ENCODE measurements at regions not wholly inside any gene's neighbourhood (a gene's known extent, or its start where the extent isn't known, plus 50 kb on each side); places are given as distances from the start of the nearest gene placed in this dataset.

DNA sequence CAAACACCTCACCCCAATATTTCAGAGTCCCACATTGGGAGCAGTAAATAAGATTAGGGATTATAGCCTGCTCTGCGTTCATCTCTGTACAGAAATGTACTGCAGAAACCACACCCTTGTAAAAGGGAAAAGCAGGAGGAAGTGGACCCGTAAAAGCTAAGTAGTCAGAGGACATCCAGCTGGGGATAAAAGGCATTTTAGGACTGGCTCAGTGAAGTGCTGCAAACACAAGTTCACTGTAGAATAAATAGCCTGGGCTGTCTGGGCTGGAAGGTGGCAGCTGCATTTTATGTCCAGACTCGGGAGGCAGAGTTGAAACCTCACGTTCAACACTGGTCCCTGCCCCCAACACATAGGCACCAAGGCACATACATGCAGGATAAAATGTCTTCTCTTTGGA, 178.7 kb upstream of the FAT1 start:
- Histone ChIP-seq H3K27me3 (ENCODE audit: control insufficient read depth in 3 of 3, insufficient read depth in 3 of 3, low read length in 2 of 3) (no peaks in the 10 kb centered on the region), H3K36me3 (ENCODE audit: control insufficient read depth in 4 of 4, insufficient read depth in 4 of 4, low read length in 4 of 4) (no peaks in the 10 kb centered on the region), H3K27ac (ENCODE audit: low read depth in 1 of 2, low read length in 1 of 2) (no peak overlapping the region), H3K4me3 (no peak overlapping the region), H3K4me1 (ENCODE audit: control insufficient read depth in 5 of 5, insufficient read depth in 5 of 5, low read length in 5 of 5) (peaks cover 0 to 19% (median 0%) of the 10 kb centered on the region in 5 donors), H3K9ac (ENCODE audit: insufficient read depth in 1 of 2, low read length in 2 of 2) (no peak overlapping the region), H3K9me3 (ENCODE audit: control insufficient read depth in 4 of 4, insufficient read depth in 3 of 4, low read length in 3 of 4) (no peaks in the 10 kb centered on the region)
- ATAC-seq (ENCODE audit: insufficient read depth, low FRiP score) (no peak), DNase-seq (peak in 2 of 3 donors; percentile 20 to 48)
- 33 to 41% methylated on average over 4 of the region's 4 CpGs for WGBS, 2 donors
- TF ChIP-seq, protein P1, sequence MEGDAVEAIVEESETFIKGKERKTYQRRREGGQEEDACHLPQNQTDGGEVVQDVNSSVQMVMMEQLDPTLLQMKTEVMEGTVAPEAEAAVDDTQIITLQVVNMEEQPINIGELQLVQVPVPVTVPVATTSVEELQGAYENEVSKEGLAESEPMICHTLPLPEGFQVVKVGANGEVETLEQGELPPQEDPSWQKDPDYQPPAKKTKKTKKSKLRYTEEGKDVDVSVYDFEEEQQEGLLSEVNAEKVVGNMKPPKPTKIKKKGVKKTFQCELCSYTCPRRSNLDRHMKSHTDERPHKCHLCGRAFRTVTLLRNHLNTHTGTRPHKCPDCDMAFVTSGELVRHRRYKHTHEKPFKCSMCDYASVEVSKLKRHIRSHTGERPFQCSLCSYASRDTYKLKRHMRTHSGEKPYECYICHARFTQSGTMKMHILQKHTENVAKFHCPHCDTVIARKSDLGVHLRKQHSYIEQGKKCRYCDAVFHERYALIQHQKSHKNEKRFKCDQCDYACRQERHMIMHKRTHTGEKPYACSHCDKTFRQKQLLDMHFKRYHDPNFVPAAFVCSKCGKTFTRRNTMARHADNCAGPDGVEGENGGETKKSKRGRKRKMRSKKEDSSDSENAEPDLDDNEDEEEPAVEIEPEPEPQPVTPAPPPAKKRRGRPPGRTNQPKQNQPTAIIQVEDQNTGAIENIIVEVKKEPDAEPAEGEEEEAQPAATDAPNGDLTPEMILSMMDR (IDR thresholded peaks at IDR 0.05; ENCODE audit: control extremely low read depth, extremely low read depth): no peak

DNA sequence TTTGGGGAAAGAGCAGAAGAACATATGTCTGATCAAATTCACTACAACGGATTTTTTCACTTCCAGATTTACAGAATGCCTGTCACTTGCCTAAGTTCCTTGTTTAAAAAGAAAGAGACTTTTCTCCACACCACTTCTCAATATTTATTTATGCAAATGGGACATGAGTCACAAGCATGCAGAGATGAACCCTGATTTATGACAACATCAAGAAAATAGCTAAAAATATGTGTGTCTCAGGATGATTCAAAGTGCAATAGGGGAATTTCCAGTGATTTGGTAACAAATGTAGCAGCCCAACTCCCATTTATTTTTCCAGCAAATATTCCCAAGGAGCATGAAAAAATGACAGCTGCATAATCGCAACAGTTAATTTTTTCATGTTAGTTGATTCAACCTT, 180.4 kb upstream of the FAT1 start:
- Histone ChIP-seq H3K9me3 (ENCODE audit: control insufficient read depth in 4 of 4, insufficient read depth in 3 of 4, low read length in 3 of 4) (no peaks in the 10 kb centered on the region), H3K4me3 (no peak overlapping the region), H3K9ac (ENCODE audit: insufficient read depth in 1 of 2, low read length in 2 of 2) (no peak overlapping the region), H3K4me1 (ENCODE audit: control insufficient read depth in 5 of 5, insufficient read depth in 5 of 5, low read length in 5 of 5) (peaks cover 0 to 19% (median 0%) of the 10 kb centered on the region in 5 donors), H3K27me3 (ENCODE audit: control insufficient read depth in 3 of 3, insufficient read depth in 3 of 3, low read length in 2 of 3) (no peaks in the 10 kb centered on the region), H3K36me3 (ENCODE audit: control insufficient read depth in 4 of 4, insufficient read depth in 4 of 4, low read length in 4 of 4) (no peaks in the 10 kb centered on the region), H3K27ac (ENCODE audit: low read depth in 1 of 2, low read length in 1 of 2) (no peak overlapping the region)
- TF ChIP-seq, protein P1 (IDR thresholded peaks at IDR 0.05; ENCODE audit: control extremely low read depth, extremely low read depth): no peak
- ATAC-seq (ENCODE audit: insufficient read depth, low FRiP score) (peak; percentile 53), DNase-seq (no peak)
- WGBS, 2 donors: 39 to 80% methylated on average over 2 of the region's 2 CpGs

DNA sequence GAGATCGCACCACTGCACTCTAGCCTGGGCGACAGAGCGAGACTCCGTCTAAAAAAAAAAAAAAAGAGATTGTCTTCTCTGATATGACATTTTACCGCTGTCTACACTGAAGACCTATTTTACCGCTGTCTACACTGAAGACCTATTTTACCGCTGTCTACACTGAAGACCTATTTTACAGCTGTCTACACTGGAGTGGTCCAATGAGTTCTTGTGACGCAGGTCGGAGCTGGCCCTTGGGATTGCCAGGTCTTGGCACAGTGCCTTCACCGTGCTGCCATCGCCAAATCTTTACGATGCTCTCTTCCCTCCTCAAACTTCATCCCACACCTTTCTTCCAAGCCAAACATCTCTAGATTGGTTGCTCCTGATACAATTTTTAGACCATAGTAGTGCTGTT, 183.1 kb upstream of the FAT1 start:
- TF ChIP-seq, protein P1 (IDR thresholded peaks at IDR 0.05; ENCODE audit: control extremely low read depth, extremely low read depth): no peak
- WGBS, 2 donors: 87 to 94% methylated on average over 9 to 12 of the region's 12 CpGs
- no peaks in the 10 kb centered on the region for H3K36me3 ChIP-seq (ENCODE audit: control insufficient read depth in 4 of 4, insufficient read depth in 4 of 4, low read length in 4 of 4)
- no peak overlapping the region for H3K9ac ChIP-seq (ENCODE audit: insufficient read depth in 1 of 2, low read length in 2 of 2)
- ATAC-seq (ENCODE audit: insufficient read depth, low FRiP score) (no peak), DNase-seq (no peak)
- peaks cover 0 to 14% (median 0%) of the 10 kb centered on the region in 5 donors for H3K4me1 ChIP-seq (ENCODE audit: control insufficient read depth in 5 of 5, insufficient read depth in 5 of 5, low read length in 5 of 5)
- no peaks in the 10 kb centered on the region for H3K9me3 ChIP-seq (ENCODE audit: control insufficient read depth in 4 of 4, insufficient read depth in 3 of 4, low read length in 3 of 4)
- no peak overlapping the region for H3K27ac ChIP-seq (ENCODE audit: low read depth in 1 of 2, low read length in 1 of 2)
- H3K4me3 ChIP-seq: no peak overlapping the region
- no peaks in the 10 kb centered on the region for H3K27me3 ChIP-seq (ENCODE audit: control insufficient read depth in 3 of 3, insufficient read depth in 3 of 3, low read length in 2 of 3)

DNA sequence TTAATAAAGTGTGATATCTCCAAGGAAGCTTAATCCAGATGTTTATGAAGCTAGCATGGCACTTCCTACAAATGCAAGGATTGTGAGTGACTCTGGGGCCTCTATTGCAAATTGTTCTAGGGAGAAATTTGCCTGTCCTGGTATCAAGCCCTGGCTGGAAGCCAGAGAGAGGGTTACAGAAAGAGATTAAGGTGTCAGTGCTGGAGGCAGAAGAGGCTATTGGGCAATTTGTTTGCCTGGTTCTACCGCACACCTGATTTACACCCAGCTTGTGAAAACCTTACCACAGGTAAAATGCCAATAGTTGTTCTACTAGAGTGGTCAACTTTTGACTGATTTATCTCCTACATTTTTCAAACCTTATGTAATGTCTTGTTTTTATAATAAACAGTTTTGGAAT, 186.7 kb upstream of the FAT1 start:
- no peaks in the 10 kb centered on the region for H3K27me3 ChIP-seq (ENCODE audit: control insufficient read depth in 3 of 3, insufficient read depth in 3 of 3, low read length in 2 of 3)
- no peaks in the 10 kb centered on the region for H3K9me3 ChIP-seq (ENCODE audit: control insufficient read depth in 4 of 4, insufficient read depth in 3 of 4, low read length in 3 of 4)
- H3K4me1 ChIP-seq (ENCODE audit: control insufficient read depth in 5 of 5, insufficient read depth in 5 of 5, low read length in 5 of 5): no peaks in the 10 kb centered on the region
- no peak overlapping the region for H3K4me3 ChIP-seq
- no peak for DNase-seq
- H3K36me3 ChIP-seq (ENCODE audit: control insufficient read depth in 4 of 4, insufficient read depth in 4 of 4, low read length in 4 of 4): no peaks in the 10 kb centered on the region
- WGBS, 2 donors: 78 to 88% methylated on average over 1 of the region's 1 CpG
- no peak overlapping the region for H3K9ac ChIP-seq (ENCODE audit: insufficient read depth in 1 of 2, low read length in 2 of 2)
- TF ChIP-seq, protein P1 (IDR thresholded peaks at IDR 0.05; ENCODE audit: control extremely low read depth, extremely low read depth): no peak
- H3K27ac ChIP-seq (ENCODE audit: low read depth in 1 of 2, low read length in 1 of 2): no peak overlapping the region
- no peak for ATAC-seq (ENCODE audit: insufficient read depth, low FRiP score)
